ENCODE measurements at regions not wholly inside any gene's neighbourhood (a gene's known extent, or its start where the extent isn't known, plus 50 kb on each side); places are given as distances from the start of the nearest gene placed in this dataset.

- no peaks in the 10 kb centered on the region for H3K4me1 ChIP-seq
- no peak overlapping the region for H3K27ac ChIP-seq
- peaks cover 0 to 8% (median 0%) of the 10 kb centered on the region in 9 donors for H3K27me3 ChIP-seq
- intact Hi-C loops (cut with DNase I), result loop anchor here in 1 of 10 donors (10.0 kb wide), 1 partner anchor 141 kb away; no protein-coding TSS in a partner anchor
- no peak for DNase-seq
- no peaks in the 10 kb centered on the region for H3K9me3 ChIP-seq
- ATAC-seq, result no peak
- no peaks in the 10 kb centered on the region for H3K36me3 ChIP-seq
- no peak for TF ChIP-seq POLR2A (IDR thresholded peaks at IDR 0.05)
- no peak overlapping the region for H3K4me3 ChIP-seq
- 87 to 89% (median 88%) methylated on average over 3 of the region's 3 CpGs for WGBS, 4 donors
Measured at GRCh38 chr9:38255599-38255998, 136.9 kb upstream of the ALDH1B1 start.

GRCh38 chr9:38254756-38255155 lies 137.7 kb upstream of the ALDH1B1 start:
- no peak for ATAC-seq
- intact Hi-C loops (cut with DNase I), result loop anchor here in 1 of 10 donors (10.0 kb wide), 1 partner anchor 140 kb away; no protein-coding TSS in a partner anchor
- TF ChIP-seq CTCF (IDR thresholded peaks at IDR 0.05), result no peak

GRCh38 chr9:38254151-38254550 lies 138.4 kb upstream of the ALDH1B1 start:
- ATAC-seq, result no peak
- Histone ChIP-seq H3K27ac (no peak overlapping the region), H3K4me3 (no peak overlapping the region), H3K36me3 (no peaks in the 10 kb centered on the region), H3K27me3 (peaks cover 0 to 8% (median 0%) of the 10 kb centered on the region in 9 donors), H3K9me3 (no peaks in the 10 kb centered on the region), H3K4me1 (no peaks in the 10 kb centered on the region)
- 48 to 57% (median 52%) methylated on average over 7 of the region's 7 CpGs for WGBS, 4 donors
- DNase-seq, result no peak
- TF ChIP-seq CTCF (IDR thresholded peaks at IDR 0.05) (no peak), POLR2A (IDR thresholded peaks at IDR 0.05) (no peak)
- intact Hi-C loops (cut with DNase I), result loop anchor here in 1 of 10 donors (10.0 kb wide), 1 partner anchor 139 kb away; no protein-coding TSS in a partner anchor

More at GRCh38 chr9:38254756-38255155, 137.7 kb upstream of the ALDH1B1 start:
- H3K4me1 ChIP-seq, result no peaks in the 10 kb centered on the region
- no peak for DNase-seq
- H3K27me3 ChIP-seq, result peaks cover 0 to 8% (median 0%) of the 10 kb centered on the region in 9 donors
- no peak overlapping the region for H3K27ac ChIP-seq
- no peak overlapping the region for H3K4me3 ChIP-seq
- 74 to 90% (median 84%) methylated on average over 2 of the region's 2 CpGs for WGBS, 4 donors
- no peaks in the 10 kb centered on the region for H3K36me3 ChIP-seq
- H3K9me3 ChIP-seq, result no peaks in the 10 kb centered on the region

- Histone ChIP-seq H3K4me1 (no peaks in the 10 kb centered on the region), H3K36me3 (no peaks in the 10 kb centered on the region), H3K27ac (no peak overlapping the region), H3K4me3 (no peak overlapping the region), H3K9me3 (no peaks in the 10 kb centered on the region), H3K27me3 (peaks cover 0 to 6% (median 0%) of the 10 kb centered on the region in 9 donors)
- no peak for ATAC-seq
- TF ChIP-seq CTCF (IDR thresholded peaks at IDR 0.05) (no peak), POLR2A (IDR thresholded peaks at IDR 0.05) (no peak)
- intact Hi-C loops (cut with DNase I), result loop anchor here in 1 of 10 donors (10.0 kb wide), 1 partner anchor 138 kb away; no protein-coding TSS in a partner anchor
- 82 to 89% (median 84%) methylated on average over 7 of the region's 7 CpGs for WGBS, 4 donors
- no peak for DNase-seq
Measured at GRCh38 chr9:38253200-38253599, 139.3 kb upstream of the ALDH1B1 start.
